SU-DHL-6 (cell line): ENCODE measurements at regions not wholly inside any gene's neighbourhood (a gene's known extent, or its start where the extent isn't known, plus 50 kb on each side); places are given as distances from the start of the nearest gene placed in this dataset.

Source experiments
- CTCF ChIP-seq: fragments of 200-600 bp; sonication (generic); IDR thresholded peaks from one replicate; pipeline ENCODE4 v1.5.1; 2017; ENCODE audit warnings: antibody characterized with exemption, mild to moderate bottlenecking, low read length, moderate library complexity; ENCODE audit not compliant: insufficient read depth, poor library complexity, severe bottlenecking
- EZH2phosphoT487 ChIP-seq: fragments of 200-600 bp; sonication (generic), shearing (Covaris generic); conservative IDR thresholded peaks from 2 replicates; pipeline ENCODE4 v1.6.1; 2018; ENCODE audit warnings: mild to moderate bottlenecking, antibody characterized with exemption, low read length, moderate library complexity, mixed read lengths

DNA sequence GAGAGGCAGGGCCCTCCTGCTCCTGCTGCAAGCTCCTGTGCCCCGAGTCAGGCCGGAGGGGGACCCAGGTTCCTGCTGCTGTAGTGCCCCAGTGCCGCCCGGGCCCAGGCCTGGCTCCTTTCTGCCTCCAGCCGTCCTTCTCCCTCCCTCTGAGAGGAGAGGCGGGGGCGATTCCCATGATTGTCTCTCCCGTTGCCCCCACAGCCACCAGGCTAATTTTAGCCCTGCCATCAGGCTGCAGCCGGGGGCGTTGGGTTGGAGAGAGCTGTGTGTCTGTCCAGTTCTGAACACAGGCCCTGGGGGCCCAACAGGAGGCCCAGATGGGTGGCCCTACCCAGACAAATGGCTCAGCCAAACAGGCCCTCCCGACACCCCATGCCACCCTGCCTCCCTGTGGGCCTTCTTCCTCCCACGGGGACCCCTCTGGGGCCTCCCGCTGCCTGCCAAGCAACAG is 214.8 kb downstream of the TBC1D2B start:
- TF ChIP-seq EZH2phosphoT487 (no peak), CTCF (no peak)
